GM18507 (cell line): ENCODE measurements at regions not wholly inside any gene's neighbourhood (a gene's known extent, or its start where the extent isn't known, plus 50 kb on each side); places are given as distances from the start of the nearest gene placed in this dataset.

ENCODE experiments used
- DNase-seq: peaks from one replicate; pipeline ENCODE4 v3.0.0; 2011; ENCODE audit warnings: low read depth; ENCODE audit not compliant: insufficient read length; ENCODE audit errors: extremely low spot score
- FAIRE-seq: peaks from 2 replicates; lab custom pipeline; 2011; peaks lifted over from hg19 to GRCh38; lab: Jason Lieb, UNC

- FAIRE-seq (no peak), DNase-seq (no peak)
These were observed 68.1 kb upstream of the ITPRID1 start for GRCh38 chr7:31445686-31446355.

GRCh38 chr7:31448649-31449048 is 65.2 kb upstream of the ITPRID1 start:
- no peak for DNase-seq
- FAIRE-seq: no peak

GRCh38 chr7:31455844-31456243 is 58.0 kb upstream of the ITPRID1 start:
- FAIRE-seq (no peak), DNase-seq (no peak)

- no peak for FAIRE-seq
- no peak for DNase-seq
These were observed 57.1 kb upstream of the ITPRID1 start for GRCh38 chr7:31456646-31457368.

GRCh38 chr7:31457551-31457950 is 56.3 kb upstream of the ITPRID1 start:
- FAIRE-seq (no peak), DNase-seq (no peak)

- DNase-seq: no peak
- FAIRE-seq: no peak
These were observed 55.7 kb upstream of the ITPRID1 start for GRCh38 chr7:31458203-31458602.

GRCh38 chr7:31462636-31463035 is 51.3 kb upstream of the ITPRID1 start:
- FAIRE-seq: no peak
- DNase-seq: no peak
